PFSK-1 (cell line): ENCODE measurements at regions not wholly inside any gene's neighbourhood (a gene's known extent, or its start where the extent isn't known, plus 50 kb on each side); places are given as distances from the start of the nearest gene placed in this dataset.

Experiments
- POLR2AphosphoS5 ChIP-seq: IDR thresholded peaks from 2 replicates; pipeline ENCODE4 v1.6.1; 2012; ENCODE audit warnings: low read depth, mild to moderate bottlenecking, control low read depth, low read length, moderate library complexity
- REST ChIP-seq, 2 experiments: IDR thresholded peaks; 2 replicates each; pipeline versions ENCODE4 v1.6.1 to v1.8.0; 2011 to 2012; ENCODE audit warnings: low read depth in 2 of 2, low read length in 2 of 2, control low read depth in 1 of 2, inconsistent platforms in 1 of 2, mild to moderate bottlenecking in 1 of 2, moderate library complexity in 1 of 2; ENCODE audit not compliant: insufficient read depth in 1 of 2
- TAF1 ChIP-seq: IDR thresholded peaks from 2 replicates; pipeline ENCODE4 v1.6.1; 2012; ENCODE audit warnings: low read length, control low read depth, borderline replicate concordance; ENCODE audit not compliant: insufficient read depth

GRCh38 chr9:86708918-86709835 lies 238.1 kb downstream of the GAS1 start:
- no peak for TF ChIP-seq TAF1
- no peak for TF ChIP-seq POLR2AphosphoS5
- no peak for TF ChIP-seq REST (IDR thresholded peaks at IDR 0.05; ENCODE audit: insufficient read depth in 1 of 2, low read depth in 2 of 2, low read length in 2 of 2)
